ENCODE measurements at regions not wholly inside any gene's neighbourhood (a gene's known extent, or its start where the extent isn't known, plus 50 kb on each side); places are given as distances from the start of the nearest gene placed in this dataset.

DNA sequence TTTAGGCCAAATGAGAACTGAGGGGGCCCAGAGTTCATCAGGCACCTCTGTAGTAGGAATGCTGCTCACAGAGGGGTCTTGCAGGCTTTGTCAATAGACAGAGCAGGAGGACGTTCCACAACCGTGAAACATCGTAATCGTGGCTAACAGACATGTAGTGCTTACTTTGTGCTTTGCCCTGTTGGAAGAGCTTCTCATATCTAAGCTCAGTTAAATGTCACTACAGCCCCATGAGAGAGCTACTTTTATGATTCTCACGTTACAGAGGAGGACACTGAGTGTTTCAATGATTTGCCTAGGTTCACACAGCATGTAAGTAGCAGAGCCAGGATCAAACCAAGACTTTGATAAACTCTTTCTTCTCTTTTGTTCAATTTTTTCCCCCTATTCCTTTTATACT lies 136.6 kb downstream of the MYCN start:
- TF ChIP-seq YY1 (IDR thresholded peaks at IDR 0.05; ENCODE audit: low read depth), result no peak
- TF ChIP-seq, protein P1, sequence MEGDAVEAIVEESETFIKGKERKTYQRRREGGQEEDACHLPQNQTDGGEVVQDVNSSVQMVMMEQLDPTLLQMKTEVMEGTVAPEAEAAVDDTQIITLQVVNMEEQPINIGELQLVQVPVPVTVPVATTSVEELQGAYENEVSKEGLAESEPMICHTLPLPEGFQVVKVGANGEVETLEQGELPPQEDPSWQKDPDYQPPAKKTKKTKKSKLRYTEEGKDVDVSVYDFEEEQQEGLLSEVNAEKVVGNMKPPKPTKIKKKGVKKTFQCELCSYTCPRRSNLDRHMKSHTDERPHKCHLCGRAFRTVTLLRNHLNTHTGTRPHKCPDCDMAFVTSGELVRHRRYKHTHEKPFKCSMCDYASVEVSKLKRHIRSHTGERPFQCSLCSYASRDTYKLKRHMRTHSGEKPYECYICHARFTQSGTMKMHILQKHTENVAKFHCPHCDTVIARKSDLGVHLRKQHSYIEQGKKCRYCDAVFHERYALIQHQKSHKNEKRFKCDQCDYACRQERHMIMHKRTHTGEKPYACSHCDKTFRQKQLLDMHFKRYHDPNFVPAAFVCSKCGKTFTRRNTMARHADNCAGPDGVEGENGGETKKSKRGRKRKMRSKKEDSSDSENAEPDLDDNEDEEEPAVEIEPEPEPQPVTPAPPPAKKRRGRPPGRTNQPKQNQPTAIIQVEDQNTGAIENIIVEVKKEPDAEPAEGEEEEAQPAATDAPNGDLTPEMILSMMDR (IDR thresholded peaks at IDR 0.05), result no peak
- no peak for TF ChIP-seq POLR2AphosphoS5 (IDR thresholded peaks at IDR 0.05; ENCODE audit: low read depth, low read length)
- TF ChIP-seq TAF1 (IDR thresholded peaks at IDR 0.05; ENCODE audit: borderline replicate concordance, low read depth, low read length), result no peak
- TF ChIP-seq, protein P2, sequence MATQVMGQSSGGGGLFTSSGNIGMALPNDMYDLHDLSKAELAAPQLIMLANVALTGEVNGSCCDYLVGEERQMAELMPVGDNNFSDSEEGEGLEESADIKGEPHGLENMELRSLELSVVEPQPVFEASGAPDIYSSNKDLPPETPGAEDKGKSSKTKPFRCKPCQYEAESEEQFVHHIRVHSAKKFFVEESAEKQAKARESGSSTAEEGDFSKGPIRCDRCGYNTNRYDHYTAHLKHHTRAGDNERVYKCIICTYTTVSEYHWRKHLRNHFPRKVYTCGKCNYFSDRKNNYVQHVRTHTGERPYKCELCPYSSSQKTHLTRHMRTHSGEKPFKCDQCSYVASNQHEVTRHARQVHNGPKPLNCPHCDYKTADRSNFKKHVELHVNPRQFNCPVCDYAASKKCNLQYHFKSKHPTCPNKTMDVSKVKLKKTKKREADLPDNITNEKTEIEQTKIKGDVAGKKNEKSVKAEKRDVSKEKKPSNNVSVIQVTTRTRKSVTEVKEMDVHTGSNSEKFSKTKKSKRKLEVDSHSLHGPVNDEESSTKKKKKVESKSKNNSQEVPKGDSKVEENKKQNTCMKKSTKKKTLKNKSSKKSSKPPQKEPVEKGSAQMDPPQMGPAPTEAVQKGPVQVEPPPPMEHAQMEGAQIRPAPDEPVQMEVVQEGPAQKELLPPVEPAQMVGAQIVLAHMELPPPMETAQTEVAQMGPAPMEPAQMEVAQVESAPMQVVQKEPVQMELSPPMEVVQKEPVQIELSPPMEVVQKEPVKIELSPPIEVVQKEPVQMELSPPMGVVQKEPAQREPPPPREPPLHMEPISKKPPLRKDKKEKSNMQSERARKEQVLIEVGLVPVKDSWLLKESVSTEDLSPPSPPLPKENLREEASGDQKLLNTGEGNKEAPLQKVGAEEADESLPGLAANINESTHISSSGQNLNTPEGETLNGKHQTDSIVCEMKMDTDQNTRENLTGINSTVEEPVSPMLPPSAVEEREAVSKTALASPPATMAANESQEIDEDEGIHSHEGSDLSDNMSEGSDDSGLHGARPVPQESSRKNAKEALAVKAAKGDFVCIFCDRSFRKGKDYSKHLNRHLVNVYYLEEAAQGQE (IDR thresholded peaks at IDR 0.05; ENCODE audit: low read depth, low read length), result no peak
- no peak for TF ChIP-seq RXRA (IDR thresholded peaks at IDR 0.05; ENCODE audit: borderline replicate concordance, low read depth)
- no peak for TF ChIP-seq NRF1 (IDR thresholded peaks at IDR 0.05; ENCODE audit: low read depth, low read length)
